ENCODE measurements at regions not wholly inside any gene's neighbourhood (a gene's known extent, or its start where the extent isn't known, plus 50 kb on each side); places are given as distances from the start of the nearest gene placed in this dataset.
A peak's percentile ranks its signal among the peaks of the same experiment; 100 is the strongest.

- H3K27me3 Mint-ChIP-seq (ENCODE audit: unreplicated experiment) = no peaks in the 10 kb centered on the region
- no TSS peak for BruUV-seq (replicated peaks)
- peaks cover 55% of the 10 kb centered on the region for H3K4me1 Mint-ChIP-seq (ENCODE audit: low read depth, unreplicated experiment)
- H3K27ac Mint-ChIP-seq (ENCODE audit: unreplicated experiment) = peak overlapping the region; percentile 86
- peaks cover 6% of the 10 kb centered on the region for H3K36me3 Mint-ChIP-seq (ENCODE audit: insufficient read depth, unreplicated experiment)
- no peak for DNase-seq
- no peaks in the 10 kb centered on the region for H3K9me3 Mint-ChIP-seq (ENCODE audit: low read depth, unreplicated experiment)
- no peak for TF ChIP-seq CTCF (IDR thresholded peaks at IDR 0.05; ENCODE audit: unreplicated experiment)
- intact Hi-C loops (cut with micrococcal nuclease; ENCODE audit: unreplicated experiment) = loop anchor here (2.0 to 5.0 kb wide), 3 partner anchors 138 to 324 kb away; partner anchors contain the start of gene ANKH
- CTCF ChIA-PET = interaction anchor here (0.8 to 1.4 kb wide), 4 partner anchors 52 to 360 kb away, joined by 3 to 6 read pairs (median 5); no protein-coding TSS in a partner anchor
- peak overlapping the region; percentile 39 for H3K4me3 Mint-ChIP-seq (ENCODE audit: low read depth, unreplicated experiment)
These were observed 137.3 kb upstream of the ANKH start for GRCh38 chr5:15008921-15009320.

GRCh38 chr5:15008476-15008875 lies 136.9 kb upstream of the ANKH start:
- TF ChIP-seq CTCF (IDR thresholded peaks at IDR 0.05; ENCODE audit: unreplicated experiment) = no peak
- no TSS peak for BruUV-seq (replicated peaks)
- CTCF ChIA-PET = interaction anchor here (1.4 kb wide), 1 partner anchor 138 kb away, joined by 6 read pairs; no protein-coding TSS in a partner anchor
- DNase-seq = peak; percentile 91
- Mint-ChIP-seq H3K4me3 (ENCODE audit: low read depth, unreplicated experiment) (peak overlapping the region; percentile 39), H3K27ac (ENCODE audit: unreplicated experiment) (peak overlapping the region; percentile 86), H3K9me3 (ENCODE audit: low read depth, unreplicated experiment) (no peaks in the 10 kb centered on the region), H3K36me3 (ENCODE audit: insufficient read depth, unreplicated experiment) (peaks cover 6% of the 10 kb centered on the region), H3K4me1 (ENCODE audit: low read depth, unreplicated experiment) (peaks cover 50% of the 10 kb centered on the region), H3K27me3 (ENCODE audit: unreplicated experiment) (no peaks in the 10 kb centered on the region)
- intact Hi-C loops (cut with micrococcal nuclease; ENCODE audit: unreplicated experiment) = loop anchor here (2.0 to 5.0 kb wide), 3 partner anchors 138 to 324 kb away; partner anchors contain the start of gene ANKH

- H3K27ac Mint-ChIP-seq (ENCODE audit: unreplicated experiment) = no peak overlapping the region
- peaks cover 6% of the 10 kb centered on the region for H3K36me3 Mint-ChIP-seq (ENCODE audit: insufficient read depth, unreplicated experiment)
- CTCF ChIA-PET = no interaction called here
- intact Hi-C loops (cut with micrococcal nuclease; ENCODE audit: unreplicated experiment) = loop anchor here (2.0 to 5.0 kb wide), 3 partner anchors 137 to 323 kb away; partner anchors contain the start of gene ANKH
- no TSS peak for BruUV-seq (replicated peaks)
- no peaks in the 10 kb centered on the region for H3K27me3 Mint-ChIP-seq (ENCODE audit: unreplicated experiment)
- H3K4me3 Mint-ChIP-seq (ENCODE audit: low read depth, unreplicated experiment) = no peak overlapping the region
- no peaks in the 10 kb centered on the region for H3K9me3 Mint-ChIP-seq (ENCODE audit: low read depth, unreplicated experiment)
- no peak for TF ChIP-seq CTCF (IDR thresholded peaks at IDR 0.05; ENCODE audit: unreplicated experiment)
- no peak for DNase-seq
- H3K4me1 Mint-ChIP-seq (ENCODE audit: low read depth, unreplicated experiment) = peaks cover 45% of the 10 kb centered on the region
These were observed 136.1 kb upstream of the ANKH start for GRCh38 chr5:15007646-15008045.

- Mint-ChIP-seq H3K27ac (ENCODE audit: unreplicated experiment) (no peak overlapping the region), H3K36me3 (ENCODE audit: insufficient read depth, unreplicated experiment) (peaks cover 6% of the 10 kb centered on the region), H3K4me3 (ENCODE audit: low read depth, unreplicated experiment) (no peak overlapping the region), H3K9me3 (ENCODE audit: low read depth, unreplicated experiment) (no peaks in the 10 kb centered on the region), H3K27me3 (ENCODE audit: unreplicated experiment) (no peaks in the 10 kb centered on the region), H3K4me1 (ENCODE audit: low read depth, unreplicated experiment) (peaks cover 29% of the 10 kb centered on the region)
- TF ChIP-seq CTCF (IDR thresholded peaks at IDR 0.05; ENCODE audit: unreplicated experiment) = no peak
- intact Hi-C loops (cut with micrococcal nuclease; ENCODE audit: unreplicated experiment) = no loop called here
- CTCF ChIA-PET = interaction anchor here (0.6 to 2.1 kb wide), 5 partner anchors 27 to 466 kb away, joined by 3 to 13 read pairs (median 6); no protein-coding TSS in a partner anchor
- no TSS peak for BruUV-seq (replicated peaks)
- DNase-seq = no peak
These were observed 132.9 kb upstream of the ANKH start for GRCh38 chr5:15004506-15004905.

Data from Calu3 (cell line).